GM19372 (cell line): ENCODE measurements at regions not wholly inside any gene's neighbourhood (a gene's known extent, or its start where the extent isn't known, plus 50 kb on each side); places are given as distances from the start of the nearest gene placed in this dataset.
"Not testable (repeated sequence)": the region's sequence is repeated elsewhere in the genome, so short reads cannot be mapped to it uniquely, and the experiment has no call there.

ENCODE experiments used
- ATAC-seq: cut with Tn5 transposase; IDR thresholded peaks from one replicate; pipeline ENCODE4 v1.9.1; 2021; ENCODE audit warnings: mild to moderate bottlenecking, low read depth, moderate library complexity; ENCODE audit not compliant: unreplicated experiment

DNA sequence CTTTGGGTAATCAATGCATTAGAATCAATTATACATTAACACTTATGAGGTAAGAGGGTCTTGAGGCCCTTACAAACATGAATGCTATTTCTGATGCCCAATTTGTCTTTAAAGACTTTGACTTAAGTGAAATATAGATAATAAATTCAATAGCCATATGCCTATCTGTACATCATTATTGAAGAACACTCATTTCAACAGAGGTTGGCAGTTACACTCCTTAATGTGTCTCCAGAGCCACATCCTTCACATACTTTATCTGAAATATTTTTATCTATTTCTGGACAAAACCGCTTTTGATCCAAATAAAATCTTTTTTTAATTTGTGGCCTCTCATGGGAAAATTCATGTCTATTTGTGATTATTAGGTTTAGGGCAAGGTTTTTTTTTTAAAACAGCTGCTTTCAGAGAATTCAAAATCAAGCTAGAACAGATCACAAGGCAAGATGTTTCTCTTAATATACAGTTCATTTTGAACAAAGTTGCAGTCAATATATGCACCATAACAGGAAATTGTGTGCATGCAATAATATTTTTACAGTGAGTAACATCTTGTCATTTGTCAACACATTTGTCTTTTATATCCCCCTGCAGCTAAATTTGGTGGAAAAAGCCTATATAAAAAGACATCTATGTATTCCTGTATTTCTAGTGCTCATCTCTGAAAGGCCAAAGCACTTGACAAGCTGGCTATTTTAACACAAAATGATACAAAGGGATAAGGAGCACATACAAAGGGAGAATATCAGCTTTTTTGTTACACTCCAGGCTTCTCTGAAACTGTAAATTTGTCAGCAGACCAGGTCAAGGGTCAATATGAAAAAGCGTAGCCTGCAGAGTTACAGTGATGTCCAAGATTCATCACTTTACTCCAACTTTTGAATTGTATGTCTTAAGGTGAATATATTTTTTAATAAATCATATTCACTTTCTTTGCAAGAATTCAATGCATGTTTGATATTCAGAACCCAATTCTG, 146.2 kb upstream of the DPH6 start:
- ATAC-seq: no peak

DNA sequence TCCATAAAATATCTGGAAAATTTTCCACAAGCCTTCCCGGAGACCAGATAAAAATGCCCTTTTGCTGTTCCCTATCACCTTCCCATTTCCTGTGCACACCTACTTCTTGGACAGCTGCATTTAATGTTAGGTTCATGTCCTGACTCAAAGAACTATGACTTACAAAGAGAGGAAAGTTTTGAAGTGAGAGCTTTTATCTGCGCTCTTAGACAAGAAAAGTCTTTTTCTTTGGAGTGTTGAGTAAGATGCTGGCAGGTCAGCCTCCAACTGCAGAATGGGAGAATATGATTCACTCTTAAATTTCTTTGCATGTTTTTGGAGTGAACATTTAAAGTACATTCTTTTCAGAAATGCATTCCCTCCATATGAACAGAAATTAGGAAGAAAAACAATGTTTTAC, 147.3 kb upstream of the DPH6 start:
- no peak for ATAC-seq

DNA sequence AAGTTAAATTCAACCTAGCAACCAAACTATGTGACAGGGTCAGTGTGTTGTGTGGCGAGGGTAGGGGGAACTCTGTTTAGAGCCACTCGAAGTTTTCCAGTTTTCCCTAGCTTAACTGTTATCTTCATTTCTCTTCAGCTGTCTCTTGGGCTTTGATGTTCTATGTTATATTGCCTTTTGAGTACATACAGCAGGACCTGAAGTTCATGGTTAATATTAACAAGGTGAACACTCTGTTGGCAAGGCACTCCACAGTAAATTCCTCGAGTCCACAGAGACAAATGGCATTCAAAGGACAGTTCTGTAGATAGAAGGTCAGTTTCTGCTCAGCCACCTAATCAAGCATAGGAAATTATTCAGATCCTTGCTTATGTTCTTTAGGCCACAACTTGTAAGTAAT, 147.9 kb upstream of the DPH6 start:
- ATAC-seq: no peak

DNA sequence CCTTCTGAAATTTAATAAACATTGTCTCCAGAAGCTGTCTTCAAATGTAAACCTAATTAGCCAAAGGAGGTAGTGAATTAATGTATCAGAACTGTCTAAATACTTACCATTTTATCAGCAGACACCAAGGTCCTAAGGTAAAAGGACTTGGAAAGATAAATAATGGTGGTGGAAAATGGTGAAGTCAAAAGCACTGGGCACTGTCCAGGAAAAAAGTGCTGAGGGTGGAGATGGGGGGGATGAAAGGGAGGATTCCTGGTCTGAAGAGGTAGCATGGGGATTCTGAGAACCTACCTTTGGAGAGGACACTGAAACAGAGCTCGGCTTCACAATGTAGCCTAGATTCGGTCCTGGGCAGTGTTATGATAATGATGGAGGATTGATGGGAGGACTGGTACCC, 149.0 kb upstream of the DPH6 start:
- ATAC-seq: no peak

DNA sequence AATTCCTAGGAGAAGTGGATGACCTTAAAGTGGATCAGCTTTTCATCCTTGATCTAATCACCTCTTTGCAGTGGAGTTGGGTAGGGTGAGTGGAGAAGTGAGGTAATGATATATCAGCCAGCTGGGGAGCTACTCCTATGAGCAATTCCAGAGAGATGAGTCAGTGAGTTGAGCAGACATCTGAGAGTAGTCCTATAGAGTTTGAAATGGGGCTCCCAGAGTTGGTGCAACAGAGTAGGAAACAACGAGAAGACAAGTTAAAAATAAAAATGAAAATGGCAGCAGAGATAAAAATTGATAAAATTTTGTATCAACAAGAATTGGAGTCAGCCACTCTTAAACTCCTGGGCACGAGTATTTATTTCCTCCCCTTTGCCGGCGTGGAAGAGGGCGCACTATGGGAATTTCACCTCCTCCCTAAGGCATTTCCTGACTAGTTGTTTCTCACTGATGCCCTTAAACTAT, 150.8 kb upstream of the DPH6 start:
- ATAC-seq: no peak

DNA sequence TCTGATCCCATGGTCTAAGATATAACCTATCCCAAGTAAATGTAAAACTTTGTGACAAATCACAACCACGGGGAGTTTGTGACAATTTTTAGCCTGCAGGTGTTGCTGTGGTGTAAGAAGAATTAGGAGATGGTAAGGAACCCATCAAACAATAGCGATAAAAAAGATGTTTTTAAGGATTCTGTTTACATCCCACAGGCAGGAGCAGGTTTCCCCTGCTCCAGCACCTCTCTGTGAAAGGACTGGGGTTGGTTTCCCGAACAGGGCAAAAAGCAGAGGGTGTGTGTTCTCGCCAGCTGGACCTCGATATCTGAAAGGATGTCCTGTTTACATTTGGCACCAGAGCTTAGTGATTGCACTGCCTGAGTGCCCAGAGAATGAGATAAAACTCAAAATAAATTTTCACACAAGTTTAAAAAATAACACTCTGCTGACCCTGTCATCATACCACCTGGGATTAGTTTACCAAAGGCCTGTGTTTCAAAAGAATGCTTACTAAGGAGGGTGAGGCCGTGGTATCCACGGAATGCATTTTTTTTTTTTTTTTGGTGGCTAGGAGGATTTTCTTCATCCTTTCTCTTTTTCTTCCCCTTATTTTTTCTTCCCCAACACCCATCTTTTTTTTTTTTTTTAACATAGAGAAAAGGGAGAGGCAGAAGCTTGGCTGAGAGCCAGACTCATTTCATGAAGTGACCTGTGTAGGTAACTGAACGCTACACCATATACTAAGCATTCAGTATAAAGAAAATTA, 151.8 kb upstream of the DPH6 start:
- ATAC-seq: no peak

DNA sequence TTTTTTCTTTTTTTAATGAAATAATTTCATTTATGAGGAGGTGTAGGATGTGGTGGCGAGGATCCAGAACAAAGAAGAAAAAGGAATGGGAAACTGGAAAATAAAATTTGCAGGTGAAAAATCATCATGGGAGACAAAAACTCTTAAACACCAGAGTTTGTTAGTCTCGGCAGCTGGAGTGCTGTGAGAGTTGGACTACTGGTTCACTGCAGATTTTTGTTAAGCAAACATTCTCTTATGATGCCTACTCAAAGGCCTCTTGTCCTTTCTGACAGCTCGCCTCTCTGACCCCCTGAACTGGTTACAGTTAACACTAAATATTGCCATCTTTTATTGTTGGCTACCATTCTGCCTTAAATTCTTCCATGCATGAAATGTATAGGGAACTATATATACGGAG, 152.4 kb upstream of the DPH6 start:
- no peak for ATAC-seq

DNA sequence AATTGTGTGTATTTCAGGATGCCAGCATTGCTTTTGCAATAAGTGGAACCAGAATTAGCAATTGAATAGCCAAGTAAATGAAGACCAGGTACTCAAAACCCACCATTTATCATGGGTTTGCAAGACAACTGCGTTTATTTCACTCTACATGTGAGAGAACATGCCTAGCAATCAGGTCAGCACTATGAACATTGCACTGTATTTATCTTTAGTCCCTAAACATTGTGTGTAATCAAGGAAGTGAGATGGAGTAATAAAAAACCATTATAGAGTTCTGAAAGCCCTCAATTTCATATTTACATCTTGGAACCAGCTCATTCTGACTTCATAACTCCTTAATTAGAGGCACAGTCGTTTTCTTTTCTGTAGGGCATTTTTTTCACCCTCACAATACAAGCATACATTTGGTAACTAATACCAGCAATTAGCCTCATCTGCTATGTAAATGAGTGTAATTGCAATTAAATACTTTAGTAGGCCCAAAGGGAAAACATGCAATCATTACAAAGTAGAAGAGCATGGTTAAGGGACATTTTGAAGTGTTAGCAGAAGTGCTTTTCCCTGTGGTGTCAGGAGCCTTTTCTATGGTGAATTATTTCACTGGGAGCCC, 153.1 kb upstream of the DPH6 start:
- ATAC-seq: no peak

DNA sequence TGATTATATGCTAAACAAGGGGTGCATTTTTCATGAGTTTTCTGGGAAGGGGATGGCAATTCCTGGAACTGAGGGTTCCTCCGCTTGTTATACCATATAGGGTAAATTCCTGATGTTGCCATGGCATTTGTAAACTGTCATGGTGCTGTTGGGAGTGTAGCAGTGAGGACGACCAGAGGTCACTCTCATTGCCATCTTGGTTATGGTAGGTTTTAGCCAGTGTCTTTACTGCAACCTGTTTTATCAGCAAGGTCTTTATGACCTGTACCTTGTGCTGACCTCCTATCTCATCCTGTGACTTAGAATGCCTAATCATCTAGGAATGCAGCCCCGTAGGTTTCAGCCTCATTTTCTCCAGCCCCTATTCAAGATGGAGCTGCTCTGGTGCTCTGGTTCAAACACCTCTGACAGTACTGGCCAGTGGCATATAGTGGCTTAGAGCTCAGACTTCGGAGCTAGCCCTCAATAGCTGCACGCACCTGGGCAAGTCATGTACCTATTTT, 154.2 kb upstream of the DPH6 start:
- ATAC-seq: not testable (repeated sequence)

DNA sequence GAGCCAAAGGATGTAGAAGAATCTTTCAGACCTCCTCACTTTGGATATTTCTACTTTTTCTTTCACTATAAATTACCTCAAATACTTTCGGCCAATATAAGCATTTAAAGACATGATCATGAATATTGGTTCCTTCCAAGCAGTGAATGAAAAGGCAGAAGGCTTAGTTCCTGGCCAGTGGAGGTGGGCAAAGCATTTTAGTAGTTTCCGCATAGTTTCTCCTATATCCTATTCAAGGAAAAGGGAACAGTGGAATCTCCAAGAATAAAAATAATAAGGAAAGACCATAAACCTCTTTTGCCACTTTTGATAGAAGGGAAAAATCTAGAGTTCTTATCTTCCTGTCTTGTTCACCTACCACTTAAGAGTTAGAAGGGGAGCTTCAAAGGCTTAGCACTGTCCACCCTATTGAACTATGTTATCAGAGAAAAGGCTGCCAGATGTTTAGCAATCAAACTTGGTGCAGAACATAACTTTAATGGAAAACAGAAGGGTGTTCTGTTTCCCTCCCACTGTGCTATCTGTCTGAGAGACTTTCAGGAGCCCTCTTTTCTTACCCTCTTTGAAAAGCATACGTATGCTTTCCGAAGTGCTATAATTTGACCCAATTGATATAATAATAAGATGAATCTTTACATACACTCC, 155.6 kb upstream of the DPH6 start:
- no peak for ATAC-seq

DNA sequence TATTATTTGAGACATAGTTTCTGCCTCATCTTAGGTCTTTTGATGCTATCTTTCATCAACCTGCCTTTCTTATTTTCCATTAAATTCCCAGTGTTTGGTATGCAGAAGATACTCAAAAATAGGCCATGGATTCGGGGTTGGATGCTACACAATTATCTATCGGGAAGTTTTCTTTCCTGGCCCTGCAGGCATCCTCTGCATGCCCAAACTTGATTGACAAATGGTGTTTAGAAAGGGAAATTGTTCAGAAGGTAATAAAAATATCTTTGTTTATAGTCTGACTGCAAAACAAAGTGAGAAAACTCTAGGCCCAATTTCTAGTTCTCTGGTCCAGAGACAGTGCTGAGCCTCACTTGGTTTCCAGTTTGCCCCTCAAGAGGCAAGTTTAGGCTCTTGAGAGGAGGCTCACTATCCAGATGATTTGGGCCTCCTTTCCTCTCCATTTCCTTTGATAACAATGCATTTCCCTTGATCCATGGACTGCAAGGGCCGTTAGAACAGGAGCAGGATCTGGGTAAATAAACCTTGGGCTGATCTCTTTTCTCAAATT, 157.1 kb upstream of the DPH6 start:
- no peak for ATAC-seq

DNA sequence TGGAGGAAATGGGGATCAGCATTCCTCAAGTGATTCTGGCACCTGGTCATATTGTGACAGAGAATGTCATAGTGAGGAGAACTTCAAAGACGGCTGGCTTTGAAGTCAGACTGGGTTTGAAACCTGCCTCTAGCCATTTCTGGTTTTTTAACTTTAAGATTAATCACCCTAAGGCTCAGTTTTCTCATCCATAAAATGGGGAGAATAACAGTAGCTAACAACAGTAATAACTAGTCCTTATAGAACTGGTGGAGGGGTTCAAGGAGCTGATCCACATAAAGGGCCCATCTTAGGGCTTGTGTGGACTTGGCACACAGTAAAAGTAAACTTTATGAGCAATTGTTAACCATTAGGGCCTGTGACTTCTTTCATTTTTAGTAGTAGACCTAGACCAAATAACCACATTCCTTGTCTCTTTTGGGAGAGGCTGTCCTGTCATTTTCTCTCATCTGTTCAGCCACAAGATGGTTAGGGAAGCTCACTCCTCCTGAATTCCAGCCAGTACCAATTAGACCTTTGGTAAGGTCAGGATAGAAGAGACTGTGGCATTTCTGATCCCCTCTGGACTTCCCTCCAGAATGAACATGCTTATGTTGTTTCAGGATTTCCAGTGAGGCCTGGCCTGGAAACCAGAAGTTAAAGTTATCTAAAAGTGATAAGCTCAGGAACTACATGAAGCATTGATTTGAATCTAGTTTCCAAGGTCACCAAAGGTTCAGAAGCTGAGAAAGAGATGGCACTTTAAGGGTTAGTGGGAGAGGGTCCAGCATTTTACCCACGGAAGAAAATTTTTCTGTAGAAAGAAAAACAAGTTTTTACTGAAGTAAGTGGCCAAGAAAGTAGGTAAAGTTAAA, 159.3 kb upstream of the DPH6 start:
- no peak for ATAC-seq

DNA sequence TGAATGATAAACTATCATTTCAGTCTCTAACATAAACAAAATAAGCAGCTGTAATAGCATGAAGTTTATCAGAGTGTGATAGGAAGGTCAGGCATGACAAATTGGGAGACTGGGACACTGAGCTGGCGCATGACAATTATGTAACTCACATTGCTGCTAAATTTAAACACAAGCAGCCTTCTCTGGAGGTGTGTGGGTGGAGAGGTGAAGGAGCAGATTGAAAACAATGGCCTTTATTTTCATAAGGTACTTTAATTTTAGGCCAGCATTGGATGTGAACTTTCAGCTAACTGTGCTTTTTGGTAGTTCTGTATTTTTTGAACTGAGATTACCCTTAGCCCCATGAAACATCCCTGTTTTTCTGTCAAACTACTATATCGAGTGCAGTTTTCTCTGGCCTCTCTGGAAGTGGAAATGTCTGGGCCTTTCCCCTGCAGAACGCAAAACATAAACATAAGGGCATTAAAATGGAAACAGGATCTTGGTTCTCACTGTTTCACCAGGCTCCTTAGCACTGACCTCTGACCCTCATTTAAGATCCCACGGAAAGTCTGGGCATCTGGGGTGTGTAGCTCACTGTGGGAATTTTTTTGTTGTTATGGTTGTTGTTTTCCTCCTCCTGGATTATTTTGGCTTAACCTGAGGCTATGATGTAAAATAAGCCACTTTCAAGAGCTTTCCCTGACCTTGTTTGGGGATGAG, 160.1 kb upstream of the DPH6 start:
- ATAC-seq: no peak

DNA sequence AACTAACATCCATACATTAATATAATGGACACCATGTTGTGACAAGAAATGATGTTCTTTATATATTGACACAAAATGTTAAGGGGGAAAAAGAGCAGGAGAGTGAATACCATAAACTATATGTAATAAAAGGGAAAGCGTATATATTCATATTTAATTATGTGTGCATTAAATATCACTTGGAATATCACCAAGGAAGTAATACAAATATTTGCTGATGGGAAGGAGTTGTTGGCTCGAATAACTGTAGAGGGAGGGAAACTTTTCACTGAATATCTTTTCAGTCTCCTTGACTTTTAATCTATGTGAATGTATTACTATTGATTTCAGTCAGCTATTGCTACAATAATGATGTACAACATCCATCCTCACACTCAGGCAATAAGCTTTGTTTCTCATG, 167.0 kb upstream of the DPH6 start:
- no peak for ATAC-seq

DNA sequence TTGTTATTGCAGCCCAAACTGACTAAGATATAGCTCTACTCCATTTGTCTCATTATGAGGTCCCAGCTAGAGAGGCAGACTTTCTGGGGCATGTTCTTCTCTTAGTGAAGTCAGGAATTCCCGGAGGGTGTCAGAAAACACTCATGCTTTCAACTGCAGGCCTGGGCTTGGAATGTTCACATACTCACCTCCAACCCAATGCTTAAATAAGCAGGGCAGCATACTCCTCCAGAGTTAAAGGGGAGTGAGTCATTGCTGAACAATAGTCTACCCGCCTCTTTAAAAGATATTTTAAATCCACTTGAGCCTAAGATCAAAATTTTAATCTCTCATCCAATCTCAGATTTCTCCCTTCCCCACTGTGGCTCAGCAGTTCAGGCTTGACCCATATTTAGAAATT, 167.8 kb upstream of the DPH6 start:
- no peak for ATAC-seq

DNA sequence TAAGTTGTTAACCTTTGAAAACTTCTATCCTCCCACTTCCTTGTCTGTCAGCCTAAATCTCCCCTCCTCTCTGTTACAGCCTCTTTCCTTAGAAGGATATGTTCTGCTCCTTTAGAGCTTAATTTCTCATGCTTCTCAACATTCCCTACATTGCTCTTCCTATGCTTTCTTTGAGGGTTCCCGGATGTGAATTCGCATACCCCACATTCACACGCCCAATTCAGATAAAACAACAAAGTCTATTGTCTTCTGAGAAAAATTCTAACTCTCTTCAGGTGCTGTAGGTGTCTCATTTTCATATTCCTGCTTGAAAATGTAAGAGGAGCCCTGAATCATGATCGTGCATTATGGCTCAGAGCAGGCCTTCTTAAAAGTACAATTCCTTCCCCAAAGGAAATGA, 171.8 kb upstream of the DPH6 start:
- no peak for ATAC-seq

DNA sequence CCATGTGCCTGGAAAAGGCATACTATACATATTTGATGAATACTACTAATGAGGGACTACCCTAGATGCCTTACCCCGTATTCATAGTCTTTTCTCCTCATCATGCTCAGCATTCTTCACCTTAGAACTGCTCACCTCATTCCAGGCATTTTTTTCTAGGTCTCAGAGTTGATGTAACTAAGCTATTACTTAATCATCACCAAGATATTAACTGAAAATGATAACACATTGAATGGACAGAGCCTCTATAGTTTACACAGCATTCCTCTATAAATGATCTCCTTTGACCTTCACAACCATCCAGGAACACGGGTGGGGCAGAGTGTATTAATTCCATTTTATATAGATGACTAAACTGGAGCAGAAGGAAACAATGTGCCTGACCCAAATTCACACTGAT, 174.1 kb upstream of the DPH6 start:
- ATAC-seq: no peak

DNA sequence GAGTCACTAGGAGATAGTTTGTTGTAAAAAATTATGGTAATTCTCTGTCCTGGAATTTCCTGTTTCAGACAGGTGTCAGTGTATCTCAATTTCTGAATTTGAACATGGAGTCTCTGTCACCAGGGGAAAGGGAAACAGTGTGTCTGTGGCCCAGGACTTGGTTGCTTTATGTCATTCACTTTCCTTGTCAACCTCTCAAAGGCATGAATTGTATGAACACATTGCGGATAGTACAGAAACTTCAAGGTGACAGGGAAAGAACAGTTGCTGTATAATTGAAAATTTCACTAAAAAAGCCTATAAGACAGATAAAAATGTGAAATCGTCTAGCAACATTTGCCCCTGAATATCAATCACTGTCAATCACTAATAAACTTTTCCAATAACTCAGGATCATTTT, 175.0 kb upstream of the DPH6 start:
- no peak for ATAC-seq

DNA sequence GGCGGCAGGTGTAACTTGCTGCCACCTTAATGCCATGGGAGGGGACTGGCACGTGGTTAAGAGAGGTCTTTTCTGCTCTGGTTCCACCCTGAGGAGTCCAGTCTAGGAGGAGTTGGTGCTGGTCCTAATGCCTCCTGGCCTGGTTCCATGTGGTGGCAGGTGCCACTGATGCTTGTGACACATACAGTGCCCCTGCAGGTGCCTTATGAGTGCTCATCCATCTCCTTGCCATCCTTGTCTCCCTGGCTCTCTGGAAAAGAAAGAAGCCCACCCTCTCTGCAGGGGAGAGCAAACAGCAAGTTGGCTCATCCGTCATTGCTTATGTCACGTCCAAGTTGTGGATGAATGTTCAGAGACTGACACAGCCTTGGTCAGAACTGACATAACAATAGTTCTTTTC, 175.8 kb upstream of the DPH6 start:
- ATAC-seq: no peak
